ENCODE measurements at regions not wholly inside any gene's neighbourhood (a gene's known extent, or its start where the extent isn't known, plus 50 kb on each side); places are given as distances from the start of the nearest gene placed in this dataset.
A peak's percentile ranks its signal among the peaks of the same experiment; 100 is the strongest.

DNA sequence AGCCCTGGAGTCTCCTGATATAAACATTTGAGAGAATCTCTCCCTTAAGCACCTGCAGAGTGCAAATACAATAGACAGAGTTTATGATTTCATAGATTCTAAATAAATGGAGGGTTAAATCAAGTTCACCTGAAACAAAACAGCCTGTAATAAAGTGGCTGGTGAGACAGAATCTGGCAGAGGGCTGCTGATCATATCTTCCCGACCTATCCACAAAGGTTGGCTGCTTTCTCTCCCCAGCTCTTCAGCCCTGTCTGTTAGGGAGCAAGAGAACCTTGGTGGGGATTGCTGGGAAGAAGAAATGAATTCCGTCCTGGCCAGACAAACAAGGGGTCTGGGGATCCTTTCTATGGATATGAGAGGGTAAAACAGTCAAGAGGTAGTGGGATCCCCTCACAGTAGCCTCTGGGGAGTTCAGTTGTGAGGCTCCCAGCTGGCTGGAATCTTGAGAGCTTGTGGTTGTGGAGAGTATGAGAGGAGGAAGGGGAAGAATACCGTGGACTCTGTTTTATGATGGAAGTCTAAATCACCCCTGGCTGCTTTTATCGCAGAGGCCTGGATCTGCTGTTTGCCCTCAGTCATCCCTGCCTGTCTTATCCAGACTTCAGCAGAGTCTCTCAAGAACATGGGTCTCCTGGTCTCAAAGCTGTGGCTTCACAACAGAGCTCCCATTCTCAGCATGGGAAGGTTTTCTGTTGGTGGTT, 451.3 kb downstream of the NTRK3 start:
- DNase-seq = no peak

GRCh38 chr15:87804451-87804850, 452.1 kb downstream of the NTRK3 start:
- DNase-seq = no peak

GRCh38 chr15:87799838-87800237, 456.7 kb downstream of the NTRK3 start:
- DNase-seq = no peak

DNA sequence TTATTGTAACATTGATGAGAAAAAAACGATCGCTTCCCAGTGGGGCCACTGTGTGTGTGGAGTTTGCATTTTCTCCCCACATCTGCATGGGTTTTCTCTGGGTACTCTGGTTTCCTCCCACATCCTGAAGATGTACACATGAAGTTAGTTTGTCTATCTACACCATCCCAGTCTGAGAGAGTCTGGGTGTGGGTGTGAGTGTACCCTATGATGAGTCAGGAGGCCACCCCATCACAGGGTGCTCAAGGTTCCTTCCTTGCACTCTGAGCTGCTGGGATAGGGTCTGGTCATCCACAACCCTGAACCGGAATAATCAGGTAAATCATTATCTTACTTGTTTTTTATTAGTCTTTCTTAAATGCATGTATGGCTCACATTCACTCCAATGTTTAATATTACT, 457.1 kb downstream of the NTRK3 start:
- no peak for DNase-seq

- no peak for DNase-seq
Measured at GRCh38 chr15:87793725-87794124, 462.8 kb downstream of the NTRK3 start.

DNA sequence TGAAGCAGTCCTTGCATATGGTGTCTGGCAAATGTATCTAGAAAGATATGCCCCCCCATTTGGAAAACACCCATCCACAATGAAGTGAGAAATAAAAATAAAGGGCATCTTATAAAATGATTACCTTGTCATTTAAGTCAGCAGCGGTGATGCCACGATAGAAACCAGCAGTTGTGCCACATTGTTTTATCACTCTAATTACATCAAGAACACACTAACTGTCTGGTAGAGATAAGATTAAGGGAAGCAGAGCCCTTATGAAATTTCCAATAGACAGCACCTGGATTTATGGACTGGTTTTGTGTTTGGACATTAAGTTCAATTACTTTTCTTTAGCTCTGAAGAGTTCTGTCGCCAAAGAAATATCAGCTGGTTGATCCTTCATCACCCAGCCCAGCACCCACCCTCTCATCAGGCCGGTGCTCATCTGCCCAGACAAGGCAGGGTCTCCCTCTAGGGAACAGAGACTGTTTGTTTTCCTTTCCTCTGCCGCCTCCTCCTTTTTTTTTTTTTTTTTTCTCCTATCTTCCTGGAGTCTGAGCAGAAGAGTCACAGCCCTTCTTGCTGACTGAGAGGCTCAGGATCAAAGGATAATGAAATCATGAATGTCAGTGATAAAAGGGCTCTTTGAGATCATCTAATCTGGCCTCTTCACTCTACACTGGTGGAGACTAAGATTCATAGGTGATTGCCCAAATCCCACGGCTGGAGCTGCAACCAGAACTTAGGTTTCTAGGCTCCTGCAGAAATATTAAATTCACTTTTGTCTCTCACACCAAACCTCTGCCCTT, 464.1 kb downstream of the NTRK3 start:
- no peak for DNase-seq

DNA sequence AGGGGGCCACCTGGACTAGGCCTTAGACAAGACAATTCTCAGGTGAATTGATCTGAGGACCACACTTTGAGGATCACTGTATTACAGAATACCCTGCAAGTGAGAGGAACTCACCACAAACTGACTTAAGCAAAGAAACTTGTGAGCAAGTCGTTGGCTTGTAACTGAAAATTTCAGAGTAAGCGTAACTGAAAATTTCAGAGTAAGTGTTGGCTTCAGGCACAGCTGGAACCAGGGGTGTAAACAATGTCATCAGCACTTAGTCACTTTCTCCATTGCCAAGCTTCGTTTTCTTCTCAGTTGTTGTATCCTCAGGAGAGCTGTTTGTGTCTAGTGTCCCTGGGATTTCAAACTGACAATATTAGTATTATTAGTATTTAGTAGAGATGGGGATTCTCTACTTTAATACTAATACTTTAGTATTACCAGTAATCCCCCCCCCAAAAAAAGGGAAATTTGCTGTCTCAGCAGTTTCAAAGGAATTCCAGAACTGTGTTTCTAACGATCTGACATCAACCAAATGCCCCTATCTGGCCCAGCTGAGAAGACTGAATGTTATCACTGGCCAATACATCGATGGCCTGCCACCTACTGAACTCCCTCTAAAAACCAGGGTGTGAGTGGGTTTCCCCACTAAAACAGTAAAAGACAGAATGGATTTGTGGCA, 474.4 kb downstream of the NTRK3 start:
- DNase-seq = no peak

DNA sequence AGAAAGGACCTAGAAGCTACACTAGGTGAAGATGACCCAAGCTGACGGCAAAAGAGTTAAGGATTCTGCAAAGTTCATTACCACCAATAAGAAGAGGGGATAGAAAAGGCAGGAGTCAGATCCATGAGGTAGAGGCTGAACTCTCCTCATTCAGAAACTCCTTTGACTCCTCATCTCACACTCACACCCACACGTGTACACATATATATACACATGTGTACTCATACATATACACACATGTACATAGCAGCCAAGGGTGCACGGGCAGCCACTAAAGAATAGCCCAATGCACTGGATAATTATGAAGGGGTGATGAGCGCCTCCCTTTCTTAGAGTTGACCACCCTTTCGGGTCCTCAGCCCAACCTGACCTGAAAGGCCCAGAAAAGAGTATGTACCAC, 476.8 kb downstream of the NTRK3 start:
- DNase-seq = no peak

DNA sequence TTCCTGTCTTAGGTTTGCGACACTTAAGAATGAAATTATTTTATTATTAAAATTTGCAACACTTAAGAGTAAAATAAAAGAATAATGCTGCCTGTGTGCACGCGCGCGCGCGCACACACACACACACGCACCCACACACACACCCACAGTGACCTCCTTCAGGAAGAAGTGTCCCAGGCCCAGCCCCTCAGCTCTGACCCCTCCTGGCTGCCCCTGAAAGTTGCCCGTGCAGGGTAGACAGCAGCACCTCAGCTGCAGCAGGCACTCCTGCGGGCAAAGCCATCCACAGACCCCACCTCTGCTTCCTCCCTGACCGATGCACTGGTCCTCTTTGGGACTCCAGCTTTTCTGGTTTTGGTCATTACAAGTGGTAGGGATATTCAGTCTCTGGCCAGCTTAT, 478.2 kb downstream of the NTRK3 start:
- no peak for DNase-seq

DNA sequence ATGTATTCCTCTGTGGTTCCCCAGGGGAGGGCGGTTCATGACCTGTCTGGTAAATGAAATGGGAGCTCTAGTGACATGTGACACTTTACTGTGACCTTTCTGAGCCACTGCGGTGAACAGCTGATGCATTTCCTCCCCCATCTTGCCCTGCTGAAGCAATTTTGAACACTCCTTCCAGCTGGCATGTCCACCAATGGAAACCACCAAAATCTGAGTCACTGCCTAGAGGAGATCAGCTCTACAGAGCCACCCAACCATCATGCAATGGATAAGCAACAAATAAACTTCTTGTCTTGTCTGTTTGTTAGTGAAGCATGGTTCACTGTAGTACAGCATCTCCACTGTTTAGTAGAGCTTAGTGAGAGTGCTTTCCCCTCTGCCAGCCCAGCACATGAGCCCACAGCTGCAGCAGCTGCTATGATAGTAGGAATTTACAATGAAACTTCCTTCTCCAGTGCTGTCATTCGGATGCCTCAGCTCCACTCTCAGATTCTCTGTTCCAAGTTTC, 479.4 kb downstream of the NTRK3 start:
- no peak for DNase-seq

DNA sequence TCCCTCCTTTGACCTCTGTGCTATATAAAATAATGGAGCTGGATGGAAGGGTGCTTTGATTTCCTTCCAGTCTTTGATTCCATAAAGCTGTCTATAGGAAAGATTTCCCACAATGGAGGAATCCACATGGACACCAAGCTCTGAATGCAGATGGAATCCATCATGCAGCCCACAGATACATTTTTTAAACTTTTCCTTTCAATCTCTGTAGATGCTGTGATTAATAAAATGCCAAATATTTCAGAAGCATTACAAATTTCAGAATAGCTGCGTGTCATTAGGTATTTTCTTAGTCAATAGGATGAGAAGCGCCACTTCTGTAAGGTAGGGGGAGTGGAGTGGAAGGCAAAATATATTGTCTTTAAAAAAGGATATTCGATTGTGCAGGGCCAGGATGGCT, 489.0 kb downstream of the NTRK3 start:
- no peak for DNase-seq

- DNase-seq = no peak
Measured at GRCh38 chr15:87764461-87765240, 491.9 kb downstream of the NTRK3 start.

GRCh38 chr15:87763837-87764236, 492.7 kb downstream of the NTRK3 start:
- no peak for DNase-seq

DNA sequence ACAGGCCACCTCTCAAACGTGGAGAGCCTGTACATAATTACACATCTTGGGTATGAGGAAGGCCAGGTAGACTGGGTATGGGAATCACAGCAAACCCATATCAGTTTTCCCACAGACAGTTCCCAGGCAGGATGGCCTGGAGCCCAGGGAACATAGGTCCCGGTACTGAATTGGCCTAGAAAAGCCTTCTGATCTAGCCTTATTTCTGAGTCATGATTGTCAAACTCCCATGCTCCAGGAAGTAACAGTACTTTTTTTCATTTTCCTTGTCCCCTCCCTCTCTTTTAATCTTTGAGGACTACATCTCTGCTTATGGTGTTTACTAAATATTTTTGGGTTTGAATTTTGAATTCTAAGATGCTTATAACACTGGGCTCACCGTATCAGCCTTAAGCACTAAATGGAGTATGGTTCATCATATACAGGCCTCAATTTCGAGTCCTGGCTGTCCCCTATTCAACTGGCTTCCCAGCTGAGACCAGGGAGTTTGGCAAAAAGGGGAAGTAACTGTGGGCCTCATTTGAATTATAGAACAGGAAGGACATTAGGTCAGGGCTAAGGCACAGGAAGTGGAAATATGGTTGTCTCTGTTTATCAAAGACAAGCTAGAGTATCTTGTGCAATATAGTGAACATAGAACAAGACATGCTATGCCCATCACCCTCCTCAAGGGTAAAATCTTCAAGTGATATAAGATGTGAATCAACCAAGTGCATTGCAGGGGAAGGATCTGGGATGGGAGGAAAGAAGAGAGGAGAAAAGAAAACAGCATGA, 494.6 kb downstream of the NTRK3 start:
- no peak for DNase-seq

- no peak for DNase-seq
Measured at GRCh38 chr15:87760547-87761314, 495.8 kb downstream of the NTRK3 start.

GRCh38 chr15:87758794-87759418, 497.6 kb downstream of the NTRK3 start:
- peak; percentile 18 to 30 for DNase-seq

DNA sequence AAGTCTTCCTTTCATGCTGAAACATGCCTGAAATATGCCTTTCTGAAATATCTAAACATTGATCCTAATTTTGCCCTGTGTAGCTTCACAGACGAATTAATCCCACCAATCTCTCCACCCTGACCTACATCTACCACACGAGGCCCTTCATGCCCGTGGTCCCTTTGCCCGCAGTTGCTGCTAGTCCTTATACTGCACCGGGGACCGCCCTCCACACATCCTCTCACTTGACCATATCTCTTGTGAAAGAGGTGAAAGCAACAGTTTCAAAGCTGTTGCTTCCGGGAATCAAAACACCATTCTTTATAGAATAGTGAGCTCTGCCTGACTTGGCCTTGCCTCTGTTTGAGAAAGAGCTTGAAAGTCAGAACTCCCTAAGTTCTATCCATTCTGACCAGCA, 499.5 kb downstream of the NTRK3 start:
- DNase-seq = no peak

DNA sequence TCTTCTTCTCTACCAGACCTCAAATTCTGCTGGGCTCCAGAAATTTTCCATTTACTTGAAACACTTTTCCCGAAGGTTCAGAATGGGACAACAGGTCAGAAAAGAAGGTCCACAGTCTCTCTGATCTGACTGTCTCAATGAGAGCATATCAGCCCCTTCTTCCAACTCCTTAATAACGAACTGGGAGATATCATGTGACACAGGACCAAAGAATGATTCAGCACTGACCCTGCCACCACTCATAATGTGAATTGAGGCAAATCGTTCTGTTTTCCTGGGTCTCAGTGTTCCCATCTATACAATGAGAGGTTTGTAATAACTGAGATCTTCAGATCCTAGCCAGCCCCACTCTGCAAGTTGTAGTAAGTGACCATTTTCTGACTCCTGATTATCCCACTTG, 500.5 kb downstream of the NTRK3 start:
- DNase-seq = no peak

DNA sequence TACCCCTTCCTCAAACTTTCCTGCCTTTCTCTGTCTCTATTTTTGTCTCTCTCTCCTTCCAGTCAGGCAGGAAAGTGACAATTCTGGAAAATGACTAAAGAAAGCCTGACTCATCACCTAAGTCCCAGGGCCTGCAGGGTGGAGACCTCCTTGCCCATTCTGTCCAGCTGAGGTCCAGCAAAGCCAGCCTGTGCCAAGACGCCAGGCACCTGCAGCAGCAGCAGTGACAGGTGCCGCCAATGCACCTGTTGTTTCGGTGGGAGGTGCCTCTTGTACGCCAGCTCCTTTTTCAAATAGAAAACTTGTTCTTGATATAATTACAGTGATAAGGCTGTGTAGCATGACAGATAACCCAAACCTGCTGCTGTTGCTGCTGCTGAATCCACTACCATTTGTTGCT, 501.3 kb downstream of the NTRK3 start:
- no peak for DNase-seq

DNA sequence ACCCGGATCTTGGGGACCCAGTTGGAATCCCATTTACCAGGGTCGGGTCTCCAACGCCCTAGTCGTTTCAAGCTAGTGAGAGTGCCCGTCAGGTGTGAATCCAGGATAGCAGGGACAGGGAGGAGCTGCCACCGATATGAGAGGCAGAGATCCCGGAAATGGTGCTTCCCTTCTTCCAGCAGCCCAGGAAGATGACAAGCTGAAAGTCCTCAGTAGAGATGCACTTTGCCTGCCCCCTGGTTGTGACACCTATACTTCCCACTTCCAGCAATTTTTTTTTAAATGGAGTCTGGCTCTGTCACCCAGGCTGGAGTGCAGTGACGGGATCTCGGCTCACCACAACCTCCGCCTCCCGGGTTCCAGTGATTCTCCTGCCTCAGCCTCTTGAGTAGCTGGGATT, 503.0 kb downstream of the NTRK3 start:
- no peak for DNase-seq
